ENCODE measurements at regions not wholly inside any gene's neighbourhood (a gene's known extent, or its start where the extent isn't known, plus 50 kb on each side); places are given as distances from the start of the nearest gene placed in this dataset.

GRCh38 chr5:127205147-127205546 lies 85.4 kb upstream of the MEGF10 start:
- Mint-ChIP-seq H3K4me3 (no peak overlapping the region), H3K9me3 (peaks cover 23% of the 10 kb centered on the region), H3K36me3 (ENCODE audit: low read depth) (no peaks in the 10 kb centered on the region), H3K27ac (no peak overlapping the region), H3K27me3 (ENCODE audit: low read depth, poor library complexity) (peaks cover 7% of the 10 kb centered on the region), H3K4me1 (peaks cover 4% of the 10 kb centered on the region)
- DNase-seq: no peak
- TF ChIP-seq, protein P1, sequence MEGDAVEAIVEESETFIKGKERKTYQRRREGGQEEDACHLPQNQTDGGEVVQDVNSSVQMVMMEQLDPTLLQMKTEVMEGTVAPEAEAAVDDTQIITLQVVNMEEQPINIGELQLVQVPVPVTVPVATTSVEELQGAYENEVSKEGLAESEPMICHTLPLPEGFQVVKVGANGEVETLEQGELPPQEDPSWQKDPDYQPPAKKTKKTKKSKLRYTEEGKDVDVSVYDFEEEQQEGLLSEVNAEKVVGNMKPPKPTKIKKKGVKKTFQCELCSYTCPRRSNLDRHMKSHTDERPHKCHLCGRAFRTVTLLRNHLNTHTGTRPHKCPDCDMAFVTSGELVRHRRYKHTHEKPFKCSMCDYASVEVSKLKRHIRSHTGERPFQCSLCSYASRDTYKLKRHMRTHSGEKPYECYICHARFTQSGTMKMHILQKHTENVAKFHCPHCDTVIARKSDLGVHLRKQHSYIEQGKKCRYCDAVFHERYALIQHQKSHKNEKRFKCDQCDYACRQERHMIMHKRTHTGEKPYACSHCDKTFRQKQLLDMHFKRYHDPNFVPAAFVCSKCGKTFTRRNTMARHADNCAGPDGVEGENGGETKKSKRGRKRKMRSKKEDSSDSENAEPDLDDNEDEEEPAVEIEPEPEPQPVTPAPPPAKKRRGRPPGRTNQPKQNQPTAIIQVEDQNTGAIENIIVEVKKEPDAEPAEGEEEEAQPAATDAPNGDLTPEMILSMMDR (IDR thresholded peaks at IDR 0.05): no peak

GRCh38 chr5:127206320-127207113 lies 84.1 kb upstream of the MEGF10 start:
- H3K36me3 Mint-ChIP-seq (ENCODE audit: low read depth): no peaks in the 10 kb centered on the region
- no peak overlapping the region for H3K4me3 Mint-ChIP-seq
- H3K4me1 Mint-ChIP-seq: peaks cover 7% of the 10 kb centered on the region
- TF ChIP-seq, protein P1 (IDR thresholded peaks at IDR 0.05): no peak
- H3K27ac Mint-ChIP-seq: no peak overlapping the region
- no peak for DNase-seq
- H3K27me3 Mint-ChIP-seq (ENCODE audit: low read depth, poor library complexity): peaks cover 4% of the 10 kb centered on the region
- H3K9me3 Mint-ChIP-seq: peaks cover 9% of the 10 kb centered on the region

GRCh38 chr5:127210042-127210441 lies 80.6 kb upstream of the MEGF10 start:
- Mint-ChIP-seq H3K36me3 (ENCODE audit: low read depth) (no peaks in the 10 kb centered on the region), H3K27me3 (ENCODE audit: low read depth, poor library complexity) (peaks cover 4% of the 10 kb centered on the region), H3K4me1 (peaks cover 7% of the 10 kb centered on the region), H3K9me3 (peaks cover 7% of the 10 kb centered on the region), H3K27ac (no peak overlapping the region), H3K4me3 (no peak overlapping the region)
- no peak for DNase-seq
- TF ChIP-seq, protein P1 (IDR thresholded peaks at IDR 0.05): no peak

GRCh38 chr5:127213231-127213630 lies 77.4 kb upstream of the MEGF10 start:
- Mint-ChIP-seq H3K36me3 (ENCODE audit: low read depth) (no peaks in the 10 kb centered on the region), H3K9me3 (peaks cover 11% of the 10 kb centered on the region), H3K4me1 (peaks cover 18% of the 10 kb centered on the region), H3K4me3 (no peak overlapping the region), H3K27me3 (ENCODE audit: low read depth, poor library complexity) (no peaks in the 10 kb centered on the region), H3K27ac (no peak overlapping the region)
- no peak for DNase-seq
- TF ChIP-seq, protein P1 (IDR thresholded peaks at IDR 0.05): no peak

DNA sequence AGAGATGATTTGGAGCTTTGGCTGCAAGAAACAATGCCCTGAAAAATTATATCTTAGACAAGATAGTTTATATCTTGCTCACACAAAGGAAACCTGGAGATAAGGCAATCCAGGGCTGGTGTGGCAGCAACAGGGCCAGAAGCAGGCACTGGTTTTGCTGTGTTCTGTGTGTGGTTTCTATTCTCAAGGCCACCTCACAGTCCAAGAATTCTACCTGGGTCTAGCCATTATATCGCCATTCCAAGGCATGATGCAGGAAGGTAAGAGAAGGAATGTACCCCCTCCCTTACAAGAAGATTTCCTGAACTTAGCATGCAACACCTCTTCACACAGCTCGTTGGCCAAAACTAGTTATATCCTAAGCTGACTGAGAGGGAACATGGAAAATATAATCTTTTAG lies 74.5 kb upstream of the MEGF10 start:
- Mint-ChIP-seq H3K27ac (no peak overlapping the region), H3K36me3 (ENCODE audit: low read depth) (no peaks in the 10 kb centered on the region), H3K9me3 (peaks cover 16% of the 10 kb centered on the region), H3K4me1 (peaks cover 11% of the 10 kb centered on the region), H3K27me3 (ENCODE audit: low read depth, poor library complexity) (no peaks in the 10 kb centered on the region), H3K4me3 (no peak overlapping the region)
- TF ChIP-seq, protein P1 (IDR thresholded peaks at IDR 0.05): no peak
- no peak for DNase-seq

Data from nephron progenitor cell (in vitro differentiated cells).